ENCODE measurements at regions not wholly inside any gene's neighbourhood (a gene's known extent, or its start where the extent isn't known, plus 50 kb on each side); places are given as distances from the start of the nearest gene placed in this dataset.

DNA sequence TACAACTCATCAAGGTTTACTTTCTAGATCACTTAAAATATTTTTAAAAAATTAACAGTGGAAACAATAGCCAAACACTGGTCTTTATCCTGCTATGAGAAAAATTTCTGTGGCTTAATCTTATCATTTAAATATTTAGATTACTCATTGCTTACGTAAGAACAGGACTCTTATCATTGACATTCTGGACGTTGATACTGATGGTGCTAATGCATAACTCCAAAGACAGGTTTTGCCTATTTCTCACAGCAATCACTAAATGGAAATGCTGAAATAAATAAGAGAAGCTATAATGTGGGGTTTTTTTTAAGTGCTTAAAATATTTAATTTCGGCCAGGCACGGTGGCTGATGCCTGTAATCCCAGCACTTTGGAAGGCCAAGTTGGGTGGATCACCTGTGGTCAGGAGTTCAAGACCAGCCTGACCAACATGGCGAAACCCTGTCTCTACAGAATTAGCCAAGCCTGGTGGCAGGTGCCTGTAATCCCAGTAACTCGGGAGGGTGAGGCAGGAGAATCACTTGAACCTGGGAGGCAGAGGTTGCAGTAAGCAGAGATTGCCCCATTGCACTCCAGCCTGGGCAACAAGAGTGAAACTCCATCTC, 195.0 kb downstream of the HGF start:
- WGBS, 5 donors, result 54 to 64% (median 60%) methylated on average over 6 of the region's 6 CpGs
- TF ChIP-seq, protein P1, sequence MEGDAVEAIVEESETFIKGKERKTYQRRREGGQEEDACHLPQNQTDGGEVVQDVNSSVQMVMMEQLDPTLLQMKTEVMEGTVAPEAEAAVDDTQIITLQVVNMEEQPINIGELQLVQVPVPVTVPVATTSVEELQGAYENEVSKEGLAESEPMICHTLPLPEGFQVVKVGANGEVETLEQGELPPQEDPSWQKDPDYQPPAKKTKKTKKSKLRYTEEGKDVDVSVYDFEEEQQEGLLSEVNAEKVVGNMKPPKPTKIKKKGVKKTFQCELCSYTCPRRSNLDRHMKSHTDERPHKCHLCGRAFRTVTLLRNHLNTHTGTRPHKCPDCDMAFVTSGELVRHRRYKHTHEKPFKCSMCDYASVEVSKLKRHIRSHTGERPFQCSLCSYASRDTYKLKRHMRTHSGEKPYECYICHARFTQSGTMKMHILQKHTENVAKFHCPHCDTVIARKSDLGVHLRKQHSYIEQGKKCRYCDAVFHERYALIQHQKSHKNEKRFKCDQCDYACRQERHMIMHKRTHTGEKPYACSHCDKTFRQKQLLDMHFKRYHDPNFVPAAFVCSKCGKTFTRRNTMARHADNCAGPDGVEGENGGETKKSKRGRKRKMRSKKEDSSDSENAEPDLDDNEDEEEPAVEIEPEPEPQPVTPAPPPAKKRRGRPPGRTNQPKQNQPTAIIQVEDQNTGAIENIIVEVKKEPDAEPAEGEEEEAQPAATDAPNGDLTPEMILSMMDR (IDR thresholded peaks at IDR 0.05), result no peak
- peak in 1 of 3 donors; percentile 8 for TF ChIP-seq POLR2AphosphoS5 (IDR thresholded peaks at IDR 0.05)
- no peak for DNase-seq

DNA sequence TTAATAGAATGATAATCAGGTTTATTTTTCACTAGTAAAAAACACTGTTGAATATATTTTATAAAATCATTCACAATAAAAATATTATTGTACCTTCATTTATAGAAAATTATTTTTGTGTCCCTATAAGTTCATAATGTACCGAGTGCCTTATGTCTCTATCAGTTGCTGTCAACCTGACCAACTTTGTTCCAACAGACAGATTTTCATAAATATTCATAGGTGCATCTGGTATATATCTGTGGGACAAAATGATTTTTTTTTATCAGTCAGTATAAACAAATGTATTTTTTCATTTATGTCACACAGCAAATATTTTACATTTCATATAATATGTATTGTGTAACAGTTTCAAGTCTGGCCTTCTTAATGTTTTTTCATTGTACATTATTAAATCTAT, 195.9 kb downstream of the HGF start:
- no peak for TF ChIP-seq POLR2A (IDR thresholded peaks at IDR 0.05)
- TF ChIP-seq, protein P1 (IDR thresholded peaks at IDR 0.05), result no peak
- TF ChIP-seq EP300 (IDR thresholded peaks at IDR 0.05), result no peak
- no peak for TF ChIP-seq POLR2AphosphoS5 (IDR thresholded peaks at IDR 0.05)
- Histone ChIP-seq H3K36me3 (no peaks in the 10 kb centered on the region), H3K4me3 (no peak overlapping the region), H3K9me3 (no peaks in the 10 kb centered on the region), H3K27me3 (no peaks in the 10 kb centered on the region), H3K27ac (no peak overlapping the region), H3K4me1 (no peaks in the 10 kb centered on the region)
- intact Hi-C loops (cut with DNase I; ENCODE audit: low total_unique reads), result no loop called here
- 88 to 91% (median 90%) methylated on average over 1 of the region's 1 CpG for whole genome bisulfite sequencing, 5 donors
- DNase-seq, result no peak

More for the DNA sequence above, 195.0 kb downstream of the HGF start:
- H3K4me3 ChIP-seq, result no peak overlapping the region
- H3K9me3 ChIP-seq, result no peaks in the 10 kb centered on the region
- H3K4me1 ChIP-seq, result no peaks in the 10 kb centered on the region
- no peaks in the 10 kb centered on the region for H3K27me3 ChIP-seq
- intact Hi-C loops (cut with DNase I; ENCODE audit: low total_unique reads), result no loop called here
- H3K36me3 ChIP-seq, result no peaks in the 10 kb centered on the region
- no peak overlapping the region for H3K27ac ChIP-seq

DNA sequence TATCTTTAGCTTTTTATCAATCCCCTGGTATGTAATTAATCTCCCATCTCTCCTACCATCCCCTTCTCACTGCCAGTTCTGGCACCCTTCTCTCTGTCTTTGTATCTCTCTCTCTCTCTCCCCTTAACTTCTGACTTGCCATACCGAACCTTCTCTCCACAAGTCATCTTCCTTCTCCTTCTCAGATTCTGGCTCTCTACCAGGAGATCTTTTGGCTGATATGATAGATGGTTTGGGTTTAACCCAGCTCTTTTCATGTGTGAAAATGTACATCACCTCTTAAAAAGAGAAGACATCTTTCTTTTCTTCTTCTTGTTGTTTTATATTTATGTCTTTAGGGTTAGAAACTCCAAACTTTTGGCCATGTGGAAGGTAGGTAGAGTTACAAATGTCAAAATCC, 196.7 kb downstream of the HGF start:
- no peaks in the 10 kb centered on the region for H3K4me1 ChIP-seq
- DNase-seq, result no peak
- H3K4me3 ChIP-seq, result no peak overlapping the region
- WGBS, 5 donors, result 54 to 81% (median 73%) methylated on average over 1 of the region's 1 CpG
- intact Hi-C loops (cut with DNase I; ENCODE audit: low total_unique reads), result no loop called here
- no peaks in the 10 kb centered on the region for H3K36me3 ChIP-seq
- no peaks in the 10 kb centered on the region for H3K27me3 ChIP-seq
- no peak for TF ChIP-seq POLR2A (IDR thresholded peaks at IDR 0.05)
- TF ChIP-seq EP300 (IDR thresholded peaks at IDR 0.05), result no peak
- TF ChIP-seq, protein P1 (IDR thresholded peaks at IDR 0.05), result no peak
- no peak for TF ChIP-seq POLR2AphosphoS5 (IDR thresholded peaks at IDR 0.05)
- no peak overlapping the region for H3K27ac ChIP-seq
- no peaks in the 10 kb centered on the region for H3K9me3 ChIP-seq

- Histone ChIP-seq H3K36me3 (no peaks in the 10 kb centered on the region), H3K4me3 (no peak overlapping the region), H3K9me3 (peaks cover 0 to 4% (median 0%) of the 10 kb centered on the region in 4 donors), H3K4me1 (no peaks in the 10 kb centered on the region), H3K27ac (no peak overlapping the region), H3K27me3 (no peaks in the 10 kb centered on the region)
- no peak for DNase-seq
- WGBS, 5 donors, result 57 to 66% (median 63%) methylated on average over 5 of the region's 5 CpGs
- TF ChIP-seq POLR2AphosphoS5 (IDR thresholded peaks at IDR 0.05) (no peak), EP300 (IDR thresholded peaks at IDR 0.05) (no peak), POLR2A (IDR thresholded peaks at IDR 0.05) (no peak)
- TF ChIP-seq, protein P1 (IDR thresholded peaks at IDR 0.05), result no peak
- intact Hi-C loops (cut with DNase I; ENCODE audit: low total_unique reads), result no loop called here
These were observed 207.3 kb downstream of the HGF start for GRCh38 chr7:81562581-81562980.
